WERI-Rb-1 (cell line): ENCODE measurements at regions not wholly inside any gene's neighbourhood (a gene's known extent, or its start where the extent isn't known, plus 50 kb on each side); places are given as distances from the start of the nearest gene placed in this dataset.

Experiments
- DNase-seq: peaks from one replicate; pipeline ENCODE4 v3.0.0-alpha.2; 2020
- H3K27ac ChIP-seq: fragments of 250-450 bp; sonication (Bioruptor Pico); 2 replicates; pipeline ENCODE4 v1.5.1; 2020; ENCODE audit warnings: mild to moderate bottlenecking, moderate library complexity
- H3K27me3 ChIP-seq: fragments of 250-450 bp; sonication (Bioruptor Pico); 2 replicates; pipeline ENCODE4 v1.5.1; 2021; ENCODE audit warnings: mild to moderate bottlenecking, low read depth, moderate library complexity; ENCODE audit not compliant: insufficient read depth, severe bottlenecking
- H3K36me3 ChIP-seq: fragments of 250-450 bp; sonication (Bioruptor Pico); 2 replicates; pipeline ENCODE4 v1.5.1; 2020; ENCODE audit warnings: mild to moderate bottlenecking, moderate library complexity
- H3K4me3 ChIP-seq: 2 replicates; pipeline ENCODE4 v1.5.1; 2011; ENCODE audit warnings: low read depth, mild to moderate bottlenecking, control low read depth, low read length
- H3K9me3 ChIP-seq: fragments of 250-450 bp; sonication (Bioruptor Pico); 2 replicates; pipeline ENCODE4 v1.5.1; 2021; ENCODE audit warnings: mild to moderate bottlenecking, moderate library complexity; ENCODE audit not compliant: severe bottlenecking
- CTCF ChIP-seq: IDR thresholded peaks from 2 replicates; pipeline ENCODE4 v1.5.1; 2011; ENCODE audit warnings: low read depth, mild to moderate bottlenecking, control low read depth, inconsistent platforms, low read length

GRCh38 chr7:119982884-119983283, 290.1 kb upstream of the KCND2 start:
- TF ChIP-seq CTCF: no peak
- Histone ChIP-seq H3K9me3 (no peaks in the 10 kb centered on the region), H3K27ac (no peak overlapping the region), H3K36me3 (no peaks in the 10 kb centered on the region), H3K4me3 (no peak overlapping the region), H3K27me3 (no peaks in the 10 kb centered on the region)
- DNase-seq: no peak

GRCh38 chr7:119983468-119983867, 289.5 kb upstream of the KCND2 start:
- no peak for DNase-seq
- H3K9me3 ChIP-seq: no peaks in the 10 kb centered on the region
- TF ChIP-seq CTCF: no peak

GRCh38 chr7:119984247-119984646, 288.7 kb upstream of the KCND2 start:
- H3K4me3 ChIP-seq: no peak overlapping the region
- H3K9me3 ChIP-seq: no peaks in the 10 kb centered on the region
- no peak for DNase-seq
- H3K27me3 ChIP-seq: no peaks in the 10 kb centered on the region
- H3K27ac ChIP-seq: no peak overlapping the region
- no peaks in the 10 kb centered on the region for H3K36me3 ChIP-seq
- no peak for TF ChIP-seq CTCF

More at GRCh38 chr7:119983468-119983867, 289.5 kb upstream of the KCND2 start:
- Histone ChIP-seq H3K27ac (no peak overlapping the region), H3K27me3 (no peaks in the 10 kb centered on the region), H3K4me3 (no peak overlapping the region), H3K36me3 (no peaks in the 10 kb centered on the region)

GRCh38 chr7:119988401-119988800, 284.6 kb upstream of the KCND2 start:
- no peak for TF ChIP-seq CTCF
- Histone ChIP-seq H3K27me3 (no peaks in the 10 kb centered on the region), H3K9me3 (no peaks in the 10 kb centered on the region), H3K4me3 (no peak overlapping the region), H3K36me3 (no peaks in the 10 kb centered on the region), H3K27ac (no peak overlapping the region)
- no peak for DNase-seq

- Histone ChIP-seq H3K4me3 (no peak overlapping the region), H3K36me3 (no peaks in the 10 kb centered on the region), H3K9me3 (peaks cover 4% of the 10 kb centered on the region), H3K27me3 (no peaks in the 10 kb centered on the region), H3K27ac (no peak overlapping the region)
- DNase-seq: no peak
- no peak for TF ChIP-seq CTCF
Observed at GRCh38 chr7:119994928-119995327, 278.0 kb upstream of the KCND2 start.

GRCh38 chr7:119996634-119997033, 276.3 kb upstream of the KCND2 start:
- Histone ChIP-seq H3K27ac (no peak overlapping the region), H3K27me3 (no peaks in the 10 kb centered on the region), H3K9me3 (peaks cover 4% of the 10 kb centered on the region), H3K4me3 (no peak overlapping the region), H3K36me3 (no peaks in the 10 kb centered on the region)
- no peak for DNase-seq
- TF ChIP-seq CTCF: no peak
